ENCODE measurements at regions not wholly inside any gene's neighbourhood (a gene's known extent, or its start where the extent isn't known, plus 50 kb on each side); places are given as distances from the start of the nearest gene placed in this dataset.
"Not testable (repeated sequence)": the region's sequence is repeated elsewhere in the genome, so short reads cannot be mapped to it uniquely, and the experiment has no call there.

DNA sequence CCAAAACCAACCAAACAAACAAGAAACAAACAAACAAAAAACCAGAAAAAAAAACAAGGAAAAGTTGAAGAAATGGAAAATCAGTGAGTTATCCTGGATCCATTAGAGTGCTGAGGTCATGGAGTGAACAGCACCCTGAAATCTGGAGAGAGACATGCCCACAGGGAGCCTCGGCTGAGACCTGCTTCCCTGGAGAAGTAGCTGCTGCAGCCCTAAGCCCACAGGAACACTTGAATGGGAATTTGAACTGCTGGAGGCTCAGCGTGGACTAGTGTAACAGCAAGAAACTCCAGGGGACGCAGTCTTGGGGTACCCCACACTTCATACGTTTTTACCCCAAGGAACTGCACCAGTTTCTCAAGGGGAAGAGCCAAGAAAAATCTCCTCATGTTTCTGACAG lies 144.1 kb upstream of the UBE3A start:
- H3K36me3 Mint-ChIP-seq (ENCODE audit: low read depth) = peaks cover 6% of the 10 kb centered on the region
- H3K9me3 Mint-ChIP-seq = peaks cover 10% of the 10 kb centered on the region
- TF ChIP-seq, protein P1, sequence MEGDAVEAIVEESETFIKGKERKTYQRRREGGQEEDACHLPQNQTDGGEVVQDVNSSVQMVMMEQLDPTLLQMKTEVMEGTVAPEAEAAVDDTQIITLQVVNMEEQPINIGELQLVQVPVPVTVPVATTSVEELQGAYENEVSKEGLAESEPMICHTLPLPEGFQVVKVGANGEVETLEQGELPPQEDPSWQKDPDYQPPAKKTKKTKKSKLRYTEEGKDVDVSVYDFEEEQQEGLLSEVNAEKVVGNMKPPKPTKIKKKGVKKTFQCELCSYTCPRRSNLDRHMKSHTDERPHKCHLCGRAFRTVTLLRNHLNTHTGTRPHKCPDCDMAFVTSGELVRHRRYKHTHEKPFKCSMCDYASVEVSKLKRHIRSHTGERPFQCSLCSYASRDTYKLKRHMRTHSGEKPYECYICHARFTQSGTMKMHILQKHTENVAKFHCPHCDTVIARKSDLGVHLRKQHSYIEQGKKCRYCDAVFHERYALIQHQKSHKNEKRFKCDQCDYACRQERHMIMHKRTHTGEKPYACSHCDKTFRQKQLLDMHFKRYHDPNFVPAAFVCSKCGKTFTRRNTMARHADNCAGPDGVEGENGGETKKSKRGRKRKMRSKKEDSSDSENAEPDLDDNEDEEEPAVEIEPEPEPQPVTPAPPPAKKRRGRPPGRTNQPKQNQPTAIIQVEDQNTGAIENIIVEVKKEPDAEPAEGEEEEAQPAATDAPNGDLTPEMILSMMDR (conservative IDR thresholded peaks at IDR 0.05) = no peak
- H3K4me1 Mint-ChIP-seq = no peaks in the 10 kb centered on the region
- H3K27ac Mint-ChIP-seq (ENCODE audit: unreplicated experiment) = no peak overlapping the region
- no peak for DNase-seq (ENCODE audit: low read depth, low spot score)
- no peak overlapping the region for H3K4me3 Mint-ChIP-seq
- H3K27me3 Mint-ChIP-seq (ENCODE audit: low read depth) = no peaks in the 10 kb centered on the region

DNA sequence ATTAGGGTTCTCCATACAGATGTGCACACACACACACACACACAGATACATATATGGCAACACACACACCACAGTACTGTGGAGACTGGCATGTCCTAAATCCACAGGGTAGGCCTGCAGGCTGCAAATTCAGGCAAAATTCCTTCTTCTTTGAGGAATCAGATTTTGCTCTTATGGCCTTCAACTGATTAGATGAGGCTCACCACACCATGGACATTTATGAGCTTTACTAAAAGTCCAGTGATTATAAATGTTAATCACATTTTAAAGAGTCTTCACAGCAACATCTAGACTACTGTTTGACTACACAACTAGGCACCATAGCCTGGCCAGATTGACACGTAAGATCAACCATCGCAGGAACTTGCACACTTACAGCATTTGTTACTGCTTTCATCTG lies 140.3 kb upstream of the UBE3A start:
- Mint-ChIP-seq H3K36me3 (ENCODE audit: low read depth) (no peaks in the 10 kb centered on the region), H3K27me3 (ENCODE audit: low read depth) (no peaks in the 10 kb centered on the region), H3K4me1 (no peaks in the 10 kb centered on the region), H3K27ac (ENCODE audit: unreplicated experiment) (no peak overlapping the region), H3K9me3 (peaks cover 5% of the 10 kb centered on the region), H3K4me3 (no peak overlapping the region)
- DNase-seq (ENCODE audit: low read depth, low spot score) = no peak
- TF ChIP-seq, protein P1 (conservative IDR thresholded peaks at IDR 0.05) = no peak

DNA sequence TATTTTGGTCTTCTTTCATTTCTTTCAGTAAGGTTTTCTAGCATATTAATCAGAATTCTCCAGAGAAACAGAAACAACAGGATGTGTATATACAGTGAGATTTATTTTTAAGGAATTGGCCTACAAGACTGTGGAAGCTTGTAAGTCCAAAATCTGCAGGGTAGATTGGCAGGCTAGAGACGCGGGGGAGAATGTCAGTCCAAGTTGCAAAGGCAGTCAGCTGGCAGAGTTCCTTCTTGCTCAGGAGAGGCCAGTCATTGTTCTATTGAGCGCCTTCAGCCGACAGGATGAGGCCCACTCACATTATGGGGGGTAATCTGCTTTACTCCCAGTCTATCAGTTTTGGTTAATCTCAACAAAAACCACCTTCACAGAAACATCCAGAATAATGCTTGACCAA lies 133.4 kb upstream of the UBE3A start:
- Mint-ChIP-seq H3K9me3 (peaks cover 6% of the 10 kb centered on the region), H3K4me1 (peaks cover 20% of the 10 kb centered on the region), H3K27me3 (ENCODE audit: low read depth) (no peaks in the 10 kb centered on the region), H3K36me3 (ENCODE audit: low read depth) (no peaks in the 10 kb centered on the region), H3K4me3 (no peak overlapping the region), H3K27ac (ENCODE audit: unreplicated experiment) (no peak overlapping the region)
- no peak for DNase-seq (ENCODE audit: low read depth, low spot score)
- TF ChIP-seq, protein P1 (conservative IDR thresholded peaks at IDR 0.05) = no peak

DNA sequence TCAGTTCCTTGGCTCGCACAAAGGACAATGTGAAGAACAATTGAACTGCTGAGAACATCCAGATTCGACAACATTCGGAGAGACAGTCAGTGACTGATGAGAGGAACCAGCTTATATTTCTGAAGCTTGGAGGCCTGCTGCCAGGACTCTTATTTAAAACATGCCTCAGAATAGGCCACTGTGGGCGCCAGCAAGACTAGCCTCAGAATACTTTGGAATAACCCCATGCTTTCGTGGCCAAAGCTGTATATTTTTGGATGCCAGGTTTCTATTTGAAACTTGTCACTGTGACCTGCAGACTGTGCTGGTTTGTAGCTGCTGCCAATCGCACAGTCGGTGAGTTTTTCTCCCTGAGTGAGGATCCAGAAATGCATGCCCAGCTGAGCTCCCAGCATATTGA lies 129.9 kb upstream of the UBE3A start:
- Mint-ChIP-seq H3K27ac (ENCODE audit: unreplicated experiment) (no peak overlapping the region), H3K4me1 (peaks cover 22% of the 10 kb centered on the region), H3K9me3 (peaks cover 4% of the 10 kb centered on the region), H3K36me3 (ENCODE audit: low read depth) (no peaks in the 10 kb centered on the region), H3K4me3 (no peak overlapping the region), H3K27me3 (ENCODE audit: low read depth) (no peaks in the 10 kb centered on the region)
- TF ChIP-seq, protein P1 (conservative IDR thresholded peaks at IDR 0.05) = no peak
- DNase-seq (ENCODE audit: low read depth, low spot score) = no peak

DNA sequence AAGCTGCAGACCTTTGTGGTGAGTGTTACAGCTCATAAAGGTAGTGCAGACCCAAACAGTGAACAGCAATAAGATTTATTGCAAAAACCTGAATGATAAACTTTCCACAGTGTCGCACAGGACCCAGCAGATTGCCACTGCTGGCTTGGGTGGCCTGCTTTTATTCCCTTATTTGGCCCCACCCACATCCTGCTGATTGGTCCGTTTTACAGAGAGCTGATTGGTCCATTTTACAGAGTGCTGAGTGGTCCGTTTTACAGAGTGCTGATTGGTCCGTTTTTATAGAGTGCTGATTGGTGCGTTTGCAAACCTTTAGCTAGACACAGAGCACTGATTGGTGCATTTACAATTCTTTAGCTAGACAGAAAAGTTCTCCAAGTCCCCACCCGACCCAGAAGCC lies 127.7 kb upstream of the UBE3A start:
- not testable (repeated sequence) for H3K27ac Mint-ChIP-seq (ENCODE audit: unreplicated experiment); DNase-seq (ENCODE audit: low read depth, low spot score); H3K4me3 Mint-ChIP-seq; H3K36me3 Mint-ChIP-seq (ENCODE audit: low read depth); H3K27me3 Mint-ChIP-seq (ENCODE audit: low read depth); H3K9me3 Mint-ChIP-seq
- peaks cover 13% of the 10 kb centered on the region for H3K4me1 Mint-ChIP-seq

DNA sequence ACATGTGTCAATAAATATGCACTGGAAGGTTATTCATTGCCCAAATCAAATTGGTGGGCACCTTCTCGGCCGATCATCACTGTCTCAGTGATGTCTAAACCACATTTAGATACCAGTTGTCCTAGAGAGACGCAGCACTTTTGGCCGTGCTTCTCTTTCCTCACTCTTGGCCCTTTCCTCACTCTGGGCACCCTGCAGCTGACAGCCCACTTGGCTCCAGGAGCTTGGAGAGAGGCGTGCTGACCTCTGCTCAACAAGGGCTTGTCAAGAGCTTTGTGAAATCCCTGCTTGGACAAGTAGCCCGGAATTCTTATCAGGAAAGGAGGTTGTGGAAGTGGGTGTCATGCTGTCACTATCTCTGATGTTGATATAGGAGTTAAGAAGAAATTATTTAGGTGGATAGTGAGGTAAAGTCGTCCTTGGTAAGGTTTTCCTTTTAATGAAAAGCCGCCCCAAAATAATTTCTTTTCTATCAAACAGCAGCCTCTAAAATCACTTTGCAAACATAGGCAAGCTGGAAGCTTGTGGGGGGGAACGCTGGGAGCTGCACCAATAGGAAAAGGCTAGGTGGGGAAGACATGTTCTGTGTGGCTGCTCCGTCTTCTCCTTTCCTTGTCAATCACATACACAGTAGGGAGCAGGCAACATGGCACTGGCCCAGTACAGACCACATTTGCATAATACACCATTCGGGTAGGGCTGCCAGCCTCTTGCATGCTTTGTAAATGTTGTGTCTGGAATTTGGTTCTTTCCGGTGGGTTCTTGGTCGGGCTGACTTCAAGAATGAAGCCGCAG lies 126.8 kb upstream of the UBE3A start:
- H3K27ac Mint-ChIP-seq (ENCODE audit: unreplicated experiment) = no peak overlapping the region
- H3K4me1 Mint-ChIP-seq = peaks cover 13% of the 10 kb centered on the region
- peaks cover 4% of the 10 kb centered on the region for H3K9me3 Mint-ChIP-seq
- no peak for DNase-seq (ENCODE audit: low read depth, low spot score)
- no peaks in the 10 kb centered on the region for H3K27me3 Mint-ChIP-seq (ENCODE audit: low read depth)
- TF ChIP-seq, protein P1 (conservative IDR thresholded peaks at IDR 0.05) = no peak
- H3K36me3 Mint-ChIP-seq (ENCODE audit: low read depth) = no peaks in the 10 kb centered on the region
- H3K4me3 Mint-ChIP-seq = no peak overlapping the region
